ENCODE measurements at regions not wholly inside any gene's neighbourhood (a gene's known extent, or its start where the extent isn't known, plus 50 kb on each side); places are given as distances from the start of the nearest gene placed in this dataset.

DNA sequence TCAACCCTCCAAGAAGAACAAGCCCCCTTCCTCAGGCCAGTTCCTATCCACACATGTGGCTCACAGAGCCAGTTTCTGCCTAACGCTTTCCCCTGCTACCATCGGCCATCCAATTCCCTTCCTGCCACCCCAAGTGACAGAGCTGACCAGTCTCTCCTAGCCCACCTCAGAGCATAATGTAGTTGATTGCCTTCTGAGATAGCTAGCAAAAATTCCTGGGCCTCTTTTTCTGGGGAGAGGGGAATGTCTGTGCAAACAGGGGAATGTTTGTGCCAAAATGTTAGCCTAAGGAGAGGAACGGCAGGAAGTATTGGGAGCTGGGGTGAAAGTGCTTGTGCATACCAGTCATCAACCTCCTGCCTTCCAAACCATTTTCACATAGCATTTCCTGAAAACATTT lies 157.0 kb downstream of the PJA2 start:
- H3K4me1 ChIP-seq: peaks cover 7 to 21% (median 12%) of the 10 kb centered on the region in 10 experiments; a peak in 17 of 20 replicates
- no peak overlapping the region for H3K9ac ChIP-seq
- H3K9me3 ChIP-seq (replicated peaks in 1 of 11): peaks cover 0 to 3% (median 0%) of the 10 kb centered on the region in 11 experiments; a peak in 1 of 22 replicates
- H3K27ac ChIP-seq: no peak overlapping the region
- no peak overlapping the region for H3K4me2 ChIP-seq
- no peak overlapping the region for H3K4me3 ChIP-seq
- no peak for TF ChIP-seq Cebpa-rat (IDR thresholded peaks at IDR 0.05)
- H4K20me1 ChIP-seq: no peaks in the 10 kb centered on the region
- no peaks in the 10 kb centered on the region for H3K36me3 ChIP-seq
- H3K27me3 ChIP-seq: no peaks in the 10 kb centered on the region

DNA sequence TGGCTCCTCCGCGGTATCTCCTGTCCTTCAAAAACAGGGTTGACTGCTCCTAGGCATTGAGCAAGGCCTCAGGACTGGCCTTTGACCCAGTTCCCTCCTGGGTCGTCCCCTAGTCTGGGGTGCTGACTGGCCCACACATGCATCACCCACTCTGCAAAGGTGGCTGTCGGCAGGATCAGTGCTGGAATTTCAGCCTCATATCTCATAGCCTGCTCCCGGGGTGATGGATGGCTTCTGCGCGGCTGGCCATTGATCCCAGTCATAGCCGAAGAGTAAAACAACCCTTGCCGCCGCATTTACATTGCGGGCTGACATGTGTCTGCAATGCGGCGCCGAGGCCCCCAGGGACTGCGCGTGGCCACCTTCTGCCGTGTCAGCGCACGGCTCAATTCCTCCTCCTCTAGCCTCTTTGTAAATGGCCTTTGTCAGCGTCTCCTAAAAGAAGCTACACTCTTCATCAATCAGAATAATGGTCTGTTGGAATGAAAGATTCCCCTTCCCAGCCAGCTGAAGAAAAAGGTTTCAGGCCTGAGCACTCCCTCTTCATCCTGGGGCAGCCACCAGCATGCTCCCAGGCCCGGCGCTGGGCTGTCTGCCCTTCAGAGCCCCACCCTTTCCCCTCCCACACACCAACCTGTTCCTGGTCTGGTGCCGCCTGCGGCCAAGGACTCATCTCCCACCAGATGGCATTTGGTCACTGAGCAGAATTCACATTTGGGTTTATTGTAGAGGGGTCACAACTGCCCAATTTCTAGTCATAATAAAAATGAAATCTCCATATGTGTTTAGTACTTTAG lies 159.0 kb downstream of the PJA2 start:
- Histone ChIP-seq H3K9me3 (replicated peaks in 1 of 11) (peaks cover 14 to 16% (median 16%) of the 10 kb centered on the region in 11 experiments), H3K4me2 (no peak overlapping the region), H3K4me3 (no peak overlapping the region), H3K9ac (no peak overlapping the region), H3K36me3 (peaks cover 0 to 4% (median 0%) of the 10 kb centered on the region in 11 experiments; a peak in 1 of 22 replicates), H4K20me1 (no peaks in the 10 kb centered on the region), H3K4me1 (peaks cover 9 to 28% (median 14%) of the 10 kb centered on the region in 10 experiments; a peak in 17 of 20 replicates), H3K27ac (no peak overlapping the region), H3K27me3 (no peaks in the 10 kb centered on the region)
- no peak for TF ChIP-seq Cebpa-rat (IDR thresholded peaks at IDR 0.05)

DNA sequence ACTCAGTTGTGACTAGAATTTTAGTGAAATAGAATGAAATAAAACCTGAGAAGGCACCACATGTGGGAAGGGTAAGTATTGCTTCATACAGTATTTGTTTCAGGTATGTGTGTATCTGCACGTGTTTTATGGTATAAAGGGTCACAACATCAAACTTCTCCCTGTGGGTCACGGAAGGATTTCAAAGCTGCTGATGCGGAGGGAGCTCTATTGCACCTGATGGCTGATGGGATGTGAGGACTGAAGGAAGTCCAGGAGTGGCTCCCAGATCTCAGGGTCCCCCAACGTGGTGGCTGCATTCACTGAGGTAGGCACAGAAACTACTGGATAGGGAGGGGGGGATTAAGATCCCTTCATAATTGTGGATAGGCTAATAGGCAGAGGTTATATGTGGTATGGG lies 159.7 kb downstream of the PJA2 start:
- H3K4me3 ChIP-seq: no peak overlapping the region
- H3K4me2 ChIP-seq: peak overlapping the region in 1 of 11 experiments; percentile 77; a peak in 1 of 22 replicates
- H3K27ac ChIP-seq: no peak overlapping the region
- H3K4me1 ChIP-seq: peaks cover 9 to 28% (median 14%) of the 10 kb centered on the region in 10 experiments; a peak in 17 of 20 replicates
- H4K20me1 ChIP-seq: no peaks in the 10 kb centered on the region
- H3K36me3 ChIP-seq: peaks cover 0 to 4% (median 0%) of the 10 kb centered on the region in 11 experiments; a peak in 1 of 22 replicates
- no peaks in the 10 kb centered on the region for H3K27me3 ChIP-seq
- H3K9me3 ChIP-seq (replicated peaks in 1 of 11): peaks cover 20 to 23% (median 21%) of the 10 kb centered on the region in 11 experiments
- no peak for TF ChIP-seq Cebpa-rat (IDR thresholded peaks at IDR 0.05)
- no peak overlapping the region for H3K9ac ChIP-seq

GRCh38 chr5:109249126-109249525 lies 160.6 kb downstream of the PJA2 start:
- Histone ChIP-seq H3K27me3 (no peaks in the 10 kb centered on the region), H4K20me1 (no peaks in the 10 kb centered on the region), H3K9ac (no peak overlapping the region), H3K4me1 (peaks cover 9 to 28% (median 14%) of the 10 kb centered on the region in 10 experiments; a peak in 17 of 20 replicates), H3K27ac (peak overlapping the region in 3 of 11 experiments; percentile 58 to 76 (median 68); a peak in 5 of 22 replicates), H3K4me3 (no peak overlapping the region), H3K4me2 (peak overlapping the region in 4 of 11 experiments; percentile 57 to 84 (median 80); a peak in 7 of 22 replicates), H3K9me3 (replicated peaks in 1 of 11) (peaks cover 20 to 26% (median 21%) of the 10 kb centered on the region in 11 experiments), H3K36me3 (peaks cover 0 to 4% (median 0%) of the 10 kb centered on the region in 11 experiments; a peak in 1 of 22 replicates)
- TF ChIP-seq Cebpa-rat (IDR thresholded peaks at IDR 0.05): no peak

- TF ChIP-seq Cebpa-rat (IDR thresholded peaks at IDR 0.05): no peak
- peaks cover 20 to 26% (median 21%) of the 10 kb centered on the region in 11 experiments for H3K9me3 ChIP-seq (replicated peaks in 1 of 11)
- no peaks in the 10 kb centered on the region for H4K20me1 ChIP-seq
- peaks cover 9 to 28% (median 14%) of the 10 kb centered on the region in 10 experiments; a peak in 17 of 20 replicates for H3K4me1 ChIP-seq
- peak overlapping the region in 2 of 11 experiments; percentile 10 to 50; a peak in 1 of 22 replicates for H3K9ac ChIP-seq
- H3K36me3 ChIP-seq: peaks cover 0 to 4% (median 0%) of the 10 kb centered on the region in 11 experiments; a peak in 1 of 22 replicates
- H3K27ac ChIP-seq: peak overlapping the region in 4 of 11 experiments; percentile 39 to 76 (median 63); a peak in 7 of 22 replicates
- no peaks in the 10 kb centered on the region for H3K27me3 ChIP-seq
- H3K4me2 ChIP-seq: peak overlapping the region; percentile 17 to 84 (median 48); a peak in 20 of 22 replicates
- no peak overlapping the region for H3K4me3 ChIP-seq
Measured at GRCh38 chr5:109247986-109248385, 161.8 kb downstream of the PJA2 start.

GRCh38 chr5:109246841-109247592 lies 162.8 kb downstream of the PJA2 start:
- Histone ChIP-seq H3K36me3 (peaks cover 0 to 4% (median 0%) of the 10 kb centered on the region in 11 experiments; a peak in 1 of 22 replicates), H3K4me2 (peak overlapping the region in 3 of 11 experiments; percentile 77 to 84 (median 84); a peak in 4 of 22 replicates), H3K4me1 (peaks cover 9 to 28% (median 14%) of the 10 kb centered on the region in 10 experiments; a peak in 17 of 20 replicates), H4K20me1 (no peaks in the 10 kb centered on the region), H3K9me3 (replicated peaks in 1 of 11) (peaks cover 20 to 26% (median 21%) of the 10 kb centered on the region in 11 experiments), H3K9ac (no peak overlapping the region), H3K27me3 (no peaks in the 10 kb centered on the region), H3K27ac (peak overlapping the region in 2 of 11 experiments; percentile 1 to 76; a peak in 2 of 22 replicates), H3K4me3 (0 out of 20 replicates have a peak overlapping the region, but pooled peaks of 1 of the 10 experiments have one; percentile 4)
- TF ChIP-seq Cebpa-rat (IDR thresholded peaks at IDR 0.05): no peak
